HG03095 (cell line): ENCODE measurements at regions not wholly inside any gene's neighbourhood (a gene's known extent, or its start where the extent isn't known, plus 50 kb on each side); places are given as distances from the start of the nearest gene placed in this dataset.
"Not testable (repeated sequence)": the region's sequence is repeated elsewhere in the genome, so short reads cannot be mapped to it uniquely, and the experiment has no call there.

ENCODE experiments used
- ATAC-seq: cut with Tn5 transposase; IDR thresholded peaks from one replicate; pipeline ENCODE4 v1.9.1; 2021; ENCODE audit warnings: moderate library complexity; ENCODE audit not compliant: unreplicated experiment

GRCh38 chr18:56489893-56490292, 148.5 kb downstream of the TXNL1 start:
- no peak for ATAC-seq

GRCh38 chr18:56488739-56489138, 149.7 kb downstream of the TXNL1 start:
- no peak for ATAC-seq

- no peak for ATAC-seq
These were observed 150.6 kb downstream of the TXNL1 start for GRCh38 chr18:56487801-56488200.

GRCh38 chr18:56483386-56483785, 155.0 kb downstream of the TXNL1 start:
- no peak for ATAC-seq

GRCh38 chr18:56482813-56483212, 155.6 kb downstream of the TXNL1 start:
- ATAC-seq = not testable (repeated sequence)

GRCh38 chr18:56481751-56482150, 156.6 kb downstream of the TXNL1 start:
- no peak for ATAC-seq

GRCh38 chr18:56479841-56480240, 158.6 kb downstream of the TXNL1 start:
- ATAC-seq = no peak

GRCh38 chr18:56475250-56475649, 163.1 kb downstream of the TXNL1 start:
- ATAC-seq = no peak

GRCh38 chr18:56473400-56474024, 164.9 kb downstream of the TXNL1 start:
- ATAC-seq = no peak

- no peak for ATAC-seq
These were observed 167.7 kb downstream of the TXNL1 start for GRCh38 chr18:56470406-56471351.

GRCh38 chr18:56469582-56469981, 168.8 kb downstream of the TXNL1 start:
- no peak for ATAC-seq

GRCh38 chr18:56468396-56468795, 170.0 kb downstream of the TXNL1 start:
- ATAC-seq = no peak

GRCh38 chr18:56462276-56462675, 176.1 kb downstream of the TXNL1 start:
- no peak for ATAC-seq

GRCh38 chr18:56461151-56461550, 177.2 kb downstream of the TXNL1 start:
- ATAC-seq = no peak

GRCh38 chr18:56460581-56460980, 177.8 kb downstream of the TXNL1 start:
- ATAC-seq = no peak

GRCh38 chr18:56458770-56459712, 179.4 kb downstream of the TXNL1 start:
- ATAC-seq = no peak

GRCh38 chr18:56455874-56456273, 182.5 kb downstream of the TXNL1 start:
- ATAC-seq = no peak

- no peak for ATAC-seq
These were observed 183.3 kb downstream of the TXNL1 start for GRCh38 chr18:56455141-56455540.

GRCh38 chr18:56453631-56454030, 184.8 kb downstream of the TXNL1 start:
- no peak for ATAC-seq

GRCh38 chr18:56451188-56451587, 187.2 kb downstream of the TXNL1 start:
- ATAC-seq = no peak

GRCh38 chr18:56448751-56449150, 189.6 kb downstream of the TXNL1 start:
- no peak for ATAC-seq
